BLaER1 (cell line): ENCODE measurements at regions not wholly inside any gene's neighbourhood (a gene's known extent, or its start where the extent isn't known, plus 50 kb on each side); places are given as distances from the start of the nearest gene placed in this dataset.
"Not testable (repeated sequence)": the region's sequence is repeated elsewhere in the genome, so short reads cannot be mapped to it uniquely, and the experiment has no call there.

Experiments used
- H3K27ac ChIP-seq: shearing (Covaris generic); formaldehyde crosslinking; 2 replicates; pipeline ENCODE4 v1.8.1; 2022
- H3K27me3 ChIP-seq: shearing (Covaris generic); formaldehyde crosslinking; 2 replicates; pipeline ENCODE4 v1.8.1; 2022
- H3K36me3 ChIP-seq: shearing (Covaris generic); formaldehyde crosslinking; 2 replicates; pipeline ENCODE4 v1.8.1; 2022
- H3K4me1 ChIP-seq: shearing (Covaris generic); formaldehyde crosslinking; 2 replicates; pipeline ENCODE4 v1.8.1; 2022
- H3K4me2 ChIP-seq: shearing (Covaris generic); formaldehyde crosslinking; 2 replicates; pipeline ENCODE4 v1.8.1; 2022
- H3K4me3 ChIP-seq: shearing (Covaris generic); formaldehyde crosslinking; 2 replicates; pipeline ENCODE4 v1.8.1; 2022
- H3K9ac ChIP-seq: shearing (Covaris generic); formaldehyde crosslinking; 2 replicates; pipeline ENCODE4 v1.8.1; 2022
- H3K9me3 ChIP-seq: shearing (Covaris generic); formaldehyde crosslinking; 2 replicates; pipeline ENCODE4 v1.8.1; 2022
- H4K20me1 ChIP-seq: shearing (Covaris generic); formaldehyde crosslinking; 2 replicates; pipeline ENCODE4 v1.8.1; 2022
- Cebpa-rat ChIP-seq: shearing (Covaris generic); IDR thresholded peaks from 2 replicates; pipeline ENCODE4 v1.8.1; 2022

DNA sequence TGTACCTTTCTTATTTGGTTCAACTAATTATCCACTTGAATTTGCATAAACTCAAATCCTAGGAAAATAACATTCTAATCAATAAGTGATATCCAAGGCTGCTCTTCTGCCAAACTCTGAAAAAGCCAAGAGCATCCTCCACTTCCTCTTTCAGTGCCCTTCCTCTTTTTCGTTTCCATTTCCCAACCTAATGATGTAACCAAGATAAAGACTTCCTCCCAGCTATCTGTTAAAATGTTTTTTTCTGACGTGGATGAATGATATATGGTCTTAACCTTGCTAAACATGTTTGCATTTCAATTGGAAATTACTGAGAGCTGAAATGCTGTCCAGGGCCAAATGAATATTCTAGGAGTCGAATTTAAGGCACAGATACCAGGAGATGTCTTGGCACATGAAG is 459.5 kb upstream of the PDE3A start:
- Histone ChIP-seq H3K36me3 (no peaks in the 10 kb centered on the region), H4K20me1 (no peaks in the 10 kb centered on the region), H3K4me1 (no peaks in the 10 kb centered on the region), H3K9me3 (no peaks in the 10 kb centered on the region), H3K4me2 (no peak overlapping the region), H3K4me3 (no peak overlapping the region), H3K9ac (no peak overlapping the region), H3K27me3 (no peaks in the 10 kb centered on the region), H3K27ac (no peak overlapping the region)
- TF ChIP-seq Cebpa-rat = no peak

DNA sequence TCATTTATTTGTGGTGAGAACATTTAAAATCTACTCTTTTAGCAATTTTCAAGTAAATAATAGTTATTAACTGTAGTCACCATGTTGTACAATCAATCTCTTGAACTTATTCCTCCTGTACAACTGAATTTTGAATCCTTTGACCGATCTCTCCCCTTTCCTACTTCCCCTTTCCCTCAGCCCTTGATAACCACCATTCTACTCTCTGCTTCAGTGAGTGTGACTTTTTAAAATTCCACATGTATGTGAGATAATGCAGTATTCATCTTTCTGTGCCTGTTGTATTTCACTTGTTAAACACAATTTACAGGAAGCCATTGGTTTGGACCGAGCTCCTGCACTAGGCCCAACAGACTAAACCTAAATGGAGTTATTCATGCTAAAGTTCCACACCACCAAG is 458.9 kb upstream of the PDE3A start:
- no peak overlapping the region for H3K4me2 ChIP-seq
- no peaks in the 10 kb centered on the region for H3K27me3 ChIP-seq
- H3K9ac ChIP-seq = no peak overlapping the region
- TF ChIP-seq Cebpa-rat = no peak
- H3K36me3 ChIP-seq = no peaks in the 10 kb centered on the region
- no peaks in the 10 kb centered on the region for H3K9me3 ChIP-seq
- no peak overlapping the region for H3K4me3 ChIP-seq
- no peak overlapping the region for H3K27ac ChIP-seq
- no peaks in the 10 kb centered on the region for H3K4me1 ChIP-seq
- no peaks in the 10 kb centered on the region for H4K20me1 ChIP-seq

DNA sequence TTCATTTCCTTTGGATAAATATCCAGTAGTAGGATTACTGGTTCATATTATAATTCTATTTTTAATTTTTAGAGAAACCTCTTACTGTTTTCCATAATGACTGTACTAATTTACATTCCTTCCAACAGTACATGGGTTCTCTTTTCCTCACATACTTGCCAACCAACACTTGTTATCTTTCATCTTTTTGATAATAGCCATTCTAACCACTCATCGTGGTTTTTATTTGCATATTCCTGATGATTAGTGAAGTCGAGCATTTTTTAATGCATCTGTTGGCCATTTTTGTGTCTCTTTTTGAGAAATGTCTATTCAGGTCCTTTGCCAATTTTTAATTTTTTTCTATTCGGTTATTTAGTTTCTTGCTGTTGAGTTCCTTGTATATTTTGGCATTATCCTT is 457.7 kb upstream of the PDE3A start:
- H3K4me1 ChIP-seq = no peaks in the 10 kb centered on the region
- H3K9ac ChIP-seq = no peak overlapping the region
- no peak overlapping the region for H3K4me2 ChIP-seq
- no peaks in the 10 kb centered on the region for H3K9me3 ChIP-seq
- H3K27me3 ChIP-seq = no peaks in the 10 kb centered on the region
- no peak overlapping the region for H3K27ac ChIP-seq
- H4K20me1 ChIP-seq = no peaks in the 10 kb centered on the region
- H3K36me3 ChIP-seq = no peaks in the 10 kb centered on the region
- TF ChIP-seq Cebpa-rat = no peak
- no peak overlapping the region for H3K4me3 ChIP-seq

GRCh38 chr12:19912991-19913390 is 455.3 kb upstream of the PDE3A start:
- Histone ChIP-seq H3K27me3 (no peaks in the 10 kb centered on the region), H3K9ac (no peak overlapping the region), H3K9me3 (no peaks in the 10 kb centered on the region), H3K27ac (no peak overlapping the region), H3K4me3 (no peak overlapping the region), H3K4me1 (no peaks in the 10 kb centered on the region), H4K20me1 (no peaks in the 10 kb centered on the region), H3K4me2 (no peak overlapping the region), H3K36me3 (no peaks in the 10 kb centered on the region)
- TF ChIP-seq Cebpa-rat = no peak

DNA sequence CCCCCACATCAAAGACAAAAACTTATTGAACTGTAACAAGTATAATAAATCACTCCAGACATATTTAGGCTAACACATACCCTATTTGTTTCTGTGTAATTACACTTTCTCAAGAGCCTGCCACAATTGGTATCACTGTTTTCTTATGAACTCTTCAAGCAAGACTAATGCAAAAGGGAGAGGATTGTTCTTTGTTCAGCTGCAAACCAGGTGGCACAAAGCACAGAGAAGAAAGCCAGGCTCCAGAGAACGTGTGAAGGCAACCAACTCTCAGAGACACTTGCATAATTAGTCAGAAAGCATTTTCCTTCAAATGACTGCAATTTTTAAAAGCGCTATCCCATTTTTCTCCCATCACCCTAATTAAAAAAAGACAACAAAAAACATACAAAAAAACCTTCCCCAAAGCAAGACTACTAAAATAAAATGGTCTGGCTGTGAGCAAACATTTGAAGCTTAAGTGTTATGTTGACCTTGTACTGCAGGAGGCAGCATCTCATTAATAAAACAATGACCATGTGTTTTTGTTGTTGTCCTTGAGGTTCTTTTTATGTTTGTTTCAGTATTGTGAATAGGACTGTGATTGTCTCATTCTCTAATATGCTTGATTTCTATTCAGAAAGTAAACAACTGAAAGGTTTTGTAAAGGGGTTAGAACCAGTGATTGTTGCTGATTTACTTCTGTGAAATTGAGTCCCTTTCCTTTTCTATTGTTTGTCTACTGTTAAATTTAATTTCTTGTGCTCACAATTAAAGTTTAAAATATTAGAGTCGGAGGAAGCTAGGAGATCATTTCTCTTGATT is 452.7 kb upstream of the PDE3A start:
- H3K4me1 ChIP-seq = no peaks in the 10 kb centered on the region
- H3K9me3 ChIP-seq = no peaks in the 10 kb centered on the region
- no peak overlapping the region for H3K4me2 ChIP-seq
- no peak overlapping the region for H3K9ac ChIP-seq
- TF ChIP-seq Cebpa-rat = no peak
- no peaks in the 10 kb centered on the region for H3K27me3 ChIP-seq
- no peak overlapping the region for H3K4me3 ChIP-seq
- H3K27ac ChIP-seq = no peak overlapping the region
- no peaks in the 10 kb centered on the region for H4K20me1 ChIP-seq
- no peaks in the 10 kb centered on the region for H3K36me3 ChIP-seq

GRCh38 chr12:19916196-19916753 is 452.1 kb upstream of the PDE3A start:
- TF ChIP-seq Cebpa-rat = no peak
- H3K27ac ChIP-seq = no peak overlapping the region
- H3K4me2 ChIP-seq = no peak overlapping the region
- no peaks in the 10 kb centered on the region for H3K36me3 ChIP-seq
- no peak overlapping the region for H3K9ac ChIP-seq
- H4K20me1 ChIP-seq = no peaks in the 10 kb centered on the region
- no peaks in the 10 kb centered on the region for H3K4me1 ChIP-seq
- H3K4me3 ChIP-seq = no peak overlapping the region
- no peaks in the 10 kb centered on the region for H3K9me3 ChIP-seq
- no peaks in the 10 kb centered on the region for H3K27me3 ChIP-seq

- Histone ChIP-seq H3K27ac (no peak overlapping the region), H3K4me3 (no peak overlapping the region), H3K4me2 (no peak overlapping the region), H3K27me3 (no peaks in the 10 kb centered on the region), H3K9ac (no peak overlapping the region), H4K20me1 (no peaks in the 10 kb centered on the region), H3K36me3 (no peaks in the 10 kb centered on the region), H3K9me3 (no peaks in the 10 kb centered on the region), H3K4me1 (no peaks in the 10 kb centered on the region)
- TF ChIP-seq Cebpa-rat = no peak
Measured at GRCh38 chr12:19916974-19917373, 451.4 kb upstream of the PDE3A start.

- H3K36me3 ChIP-seq, H4K20me1 ChIP-seq, H3K27ac ChIP-seq, H3K27me3 ChIP-seq, H3K4me1 ChIP-seq, H3K9ac ChIP-seq, H3K9me3 ChIP-seq, H3K4me3 ChIP-seq, H3K4me2 ChIP-seq: not testable (repeated sequence)
Measured at GRCh38 chr12:19921716-19922115, 446.6 kb upstream of the PDE3A start.

GRCh38 chr12:19922717-19923116 is 445.6 kb upstream of the PDE3A start:
- H4K20me1 ChIP-seq = no peaks in the 10 kb centered on the region
- H3K4me2 ChIP-seq = no peak overlapping the region
- H3K27me3 ChIP-seq = no peaks in the 10 kb centered on the region
- no peak overlapping the region for H3K4me3 ChIP-seq
- no peak for TF ChIP-seq Cebpa-rat
- no peaks in the 10 kb centered on the region for H3K4me1 ChIP-seq
- no peaks in the 10 kb centered on the region for H3K9me3 ChIP-seq
- no peaks in the 10 kb centered on the region for H3K36me3 ChIP-seq
- H3K27ac ChIP-seq = no peak overlapping the region
- no peak overlapping the region for H3K9ac ChIP-seq

- Histone ChIP-seq H3K27ac (no peak overlapping the region), H3K4me2 (no peak overlapping the region), H3K4me1 (no peaks in the 10 kb centered on the region), H4K20me1 (no peaks in the 10 kb centered on the region), H3K4me3 (no peak overlapping the region), H3K27me3 (no peaks in the 10 kb centered on the region), H3K36me3 (no peaks in the 10 kb centered on the region), H3K9ac (no peak overlapping the region), H3K9me3 (no peaks in the 10 kb centered on the region)
- no peak for TF ChIP-seq Cebpa-rat
Measured at GRCh38 chr12:19924360-19924759, 444.0 kb upstream of the PDE3A start.
